C4-2B (cell line): ENCODE measurements at regions not wholly inside any gene's neighbourhood (a gene's known extent, or its start where the extent isn't known, plus 50 kb on each side); places are given as distances from the start of the nearest gene placed in this dataset.

ENCODE experiments used
- H3K27ac ChIP-seq: fragments of 450-650 bp; 2 replicates; pipeline ENCODE4 v1.5.1; 2017
- ZFX ChIP-seq: fragments of 450-650 bp; IDR thresholded peaks from 2 replicates; pipeline ENCODE4 v1.6.1; 2017
- TF ChIP-seq, protein P1 (sequence below): fragments of 450-650 bp; conservative IDR thresholded peaks from 2 replicates; pipeline ENCODE4 v1.5.1; 2017; ENCODE audit warnings: mild to moderate bottlenecking

DNA sequence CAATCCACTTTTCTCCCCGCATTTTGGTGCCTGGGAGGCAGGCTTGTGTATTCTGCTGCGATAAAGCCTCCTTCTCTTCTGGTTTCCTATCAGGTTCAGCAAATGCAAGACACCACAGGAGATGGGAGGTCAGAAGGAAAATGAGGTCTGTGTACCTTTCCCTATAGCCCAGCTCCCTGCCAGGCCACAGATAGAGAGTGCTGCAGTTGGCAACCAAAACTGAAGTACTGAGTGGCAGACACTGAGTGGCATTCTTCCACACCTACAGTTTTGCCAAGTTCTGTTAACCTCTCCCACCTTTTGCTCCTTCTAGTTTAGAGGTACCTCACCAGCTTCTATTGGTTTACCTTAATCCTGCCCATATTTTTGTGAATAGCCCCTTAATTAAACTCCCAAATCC is 948.4 kb downstream of the SORCS1 start:
- no peak for TF ChIP-seq ZFX
- TF ChIP-seq, protein P1, sequence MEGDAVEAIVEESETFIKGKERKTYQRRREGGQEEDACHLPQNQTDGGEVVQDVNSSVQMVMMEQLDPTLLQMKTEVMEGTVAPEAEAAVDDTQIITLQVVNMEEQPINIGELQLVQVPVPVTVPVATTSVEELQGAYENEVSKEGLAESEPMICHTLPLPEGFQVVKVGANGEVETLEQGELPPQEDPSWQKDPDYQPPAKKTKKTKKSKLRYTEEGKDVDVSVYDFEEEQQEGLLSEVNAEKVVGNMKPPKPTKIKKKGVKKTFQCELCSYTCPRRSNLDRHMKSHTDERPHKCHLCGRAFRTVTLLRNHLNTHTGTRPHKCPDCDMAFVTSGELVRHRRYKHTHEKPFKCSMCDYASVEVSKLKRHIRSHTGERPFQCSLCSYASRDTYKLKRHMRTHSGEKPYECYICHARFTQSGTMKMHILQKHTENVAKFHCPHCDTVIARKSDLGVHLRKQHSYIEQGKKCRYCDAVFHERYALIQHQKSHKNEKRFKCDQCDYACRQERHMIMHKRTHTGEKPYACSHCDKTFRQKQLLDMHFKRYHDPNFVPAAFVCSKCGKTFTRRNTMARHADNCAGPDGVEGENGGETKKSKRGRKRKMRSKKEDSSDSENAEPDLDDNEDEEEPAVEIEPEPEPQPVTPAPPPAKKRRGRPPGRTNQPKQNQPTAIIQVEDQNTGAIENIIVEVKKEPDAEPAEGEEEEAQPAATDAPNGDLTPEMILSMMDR, result no peak
- no peak overlapping the region for H3K27ac ChIP-seq

DNA sequence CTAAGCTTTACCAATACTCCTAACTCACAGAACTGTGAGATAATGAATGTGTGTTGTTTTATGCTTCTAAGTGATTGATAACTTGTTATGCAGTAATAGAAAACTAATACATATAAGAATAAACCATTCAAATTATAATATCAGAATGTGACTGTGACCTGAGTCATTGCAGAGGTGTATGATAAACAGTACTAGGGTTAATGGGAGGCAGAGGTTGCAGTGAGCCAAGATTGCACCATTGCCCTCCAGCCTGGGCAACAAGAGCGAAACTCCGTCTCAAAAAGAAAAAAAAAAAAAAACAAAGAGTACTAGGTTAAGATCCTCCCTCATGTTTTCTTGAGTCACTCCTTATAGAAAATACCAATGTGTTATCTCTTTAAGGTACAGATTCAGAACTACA is 950.3 kb downstream of the SORCS1 start:
- no peak for TF ChIP-seq ZFX
- TF ChIP-seq, protein P1, result no peak
- no peak overlapping the region for H3K27ac ChIP-seq

DNA sequence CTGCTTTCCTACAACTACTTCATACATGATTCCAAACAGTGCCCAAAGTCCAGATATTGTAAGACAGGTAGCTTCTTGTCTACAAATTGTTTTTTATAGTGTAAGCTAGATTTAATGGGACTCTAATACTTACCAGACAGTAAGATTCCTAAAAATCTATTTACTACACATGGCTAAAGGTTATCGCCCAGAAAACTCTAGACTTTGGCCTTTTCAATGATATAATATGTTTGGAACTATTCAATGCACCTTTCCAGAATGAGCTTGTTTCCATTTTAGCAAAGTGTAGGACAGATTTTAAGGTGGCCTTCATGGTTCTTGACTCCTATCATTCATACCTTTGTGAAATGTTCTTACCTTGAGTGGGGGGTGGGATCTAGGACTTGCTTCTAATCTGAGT is 951.0 kb downstream of the SORCS1 start:
- no peak for TF ChIP-seq ZFX
- TF ChIP-seq, protein P1, result no peak
- H3K27ac ChIP-seq, result no peak overlapping the region

DNA sequence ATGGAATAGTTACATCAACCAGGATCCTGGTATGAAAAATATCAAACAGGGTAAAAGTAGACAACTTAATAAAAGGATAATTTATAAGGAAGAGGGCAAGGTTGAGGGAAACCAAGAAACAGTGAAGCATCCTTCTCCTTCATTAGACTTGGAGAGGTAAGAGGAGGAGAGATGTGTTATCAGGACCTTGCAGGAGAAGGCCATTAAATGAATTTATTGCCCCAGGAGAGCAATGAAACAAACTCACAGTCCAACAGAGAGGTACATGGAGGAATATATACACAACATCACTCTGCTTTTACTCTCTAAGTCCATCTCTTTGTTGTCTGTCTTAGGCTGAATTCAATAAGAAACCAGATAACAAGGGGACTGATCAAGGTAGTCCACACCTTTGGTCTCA is 966.2 kb downstream of the SORCS1 start:
- TF ChIP-seq, protein P1, result no peak
- TF ChIP-seq ZFX, result no peak
- no peak overlapping the region for H3K27ac ChIP-seq

DNA sequence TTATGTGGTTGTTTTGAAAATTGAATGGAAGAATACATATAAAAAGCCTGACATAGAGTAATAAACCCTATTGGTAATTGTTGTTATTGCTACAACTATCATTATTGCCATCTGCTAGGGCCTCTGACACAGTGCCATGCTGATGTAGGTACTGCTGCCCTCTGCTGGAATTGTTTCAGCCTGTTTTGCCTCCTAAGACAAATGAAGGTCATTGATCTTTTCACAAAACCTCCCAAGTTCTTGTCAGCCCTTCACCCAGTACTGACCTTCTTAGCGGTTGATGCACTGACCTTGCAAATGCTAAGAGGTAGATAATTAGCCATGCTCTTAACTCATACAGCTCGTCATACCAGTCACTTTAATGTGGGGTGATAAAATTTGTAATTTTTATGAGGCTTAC is 975.2 kb downstream of the SORCS1 start:
- H3K27ac ChIP-seq, result no peak overlapping the region
- TF ChIP-seq, protein P1, result peak; percentile 83
- no peak for TF ChIP-seq ZFX

DNA sequence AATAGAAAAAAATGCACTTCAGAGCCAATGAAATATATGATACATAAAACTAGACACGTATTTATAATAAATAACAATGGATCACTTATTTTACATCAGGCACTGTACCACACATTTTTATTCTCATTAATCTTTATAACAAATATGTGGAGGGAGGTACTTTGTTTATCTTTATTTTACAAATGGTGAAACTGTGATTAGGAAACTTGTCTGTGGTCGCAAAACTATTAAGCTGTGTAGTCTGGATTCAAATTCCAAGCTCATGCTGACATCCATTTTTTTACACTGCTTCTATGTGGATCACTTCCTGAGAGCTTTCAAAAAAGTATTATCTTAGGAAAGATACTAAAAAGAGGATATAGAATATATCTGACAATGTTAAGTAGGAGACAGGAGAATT is 978.6 kb downstream of the SORCS1 start:
- TF ChIP-seq ZFX, result no peak
- TF ChIP-seq, protein P1, result no peak

DNA sequence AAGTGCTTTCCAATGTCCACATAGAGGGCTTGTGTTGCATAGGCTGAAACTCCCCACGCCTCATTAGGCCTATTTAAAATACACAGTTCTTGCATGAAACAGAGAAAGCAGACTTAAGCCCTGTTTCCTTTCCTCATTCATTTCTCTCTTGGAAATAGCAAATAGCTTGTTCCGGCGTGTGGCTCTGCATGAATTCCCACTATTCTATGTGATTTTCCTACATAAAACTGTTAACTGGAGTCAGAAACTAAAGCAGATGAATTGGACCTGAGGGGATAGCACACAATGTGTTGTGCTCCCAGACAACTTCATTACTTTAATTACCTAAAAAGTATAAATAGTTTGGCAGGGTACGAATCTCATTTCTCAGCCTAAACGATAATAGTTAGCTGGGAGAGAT is 981.5 kb downstream of the SORCS1 start:
- TF ChIP-seq, protein P1, result no peak
- H3K27ac ChIP-seq, result no peak overlapping the region

More for the DNA sequence above, 978.6 kb downstream of the SORCS1 start:
- H3K27ac ChIP-seq, result no peak overlapping the region
